HL-60 (cell line): ENCODE measurements at regions not wholly inside any gene's neighbourhood (a gene's known extent, or its start where the extent isn't known, plus 50 kb on each side); places are given as distances from the start of the nearest gene placed in this dataset.
"Not testable (repeated sequence)": the region's sequence is repeated elsewhere in the genome, so short reads cannot be mapped to it uniquely, and the experiment has no call there.

Source experiments
- POLR2AphosphoS5 ChIP-seq: IDR thresholded peaks from 2 replicates; pipeline ENCODE4 v1.6.1; 2012; ENCODE audit warnings: low read depth
- TF ChIP-seq, protein P1 (sequence below): IDR thresholded peaks from one replicate; pipeline ENCODE4 v1.5.1; 2011; ENCODE audit warnings: low read length, control low read depth, inconsistent platforms; ENCODE audit not compliant: insufficient read depth
- TF ChIP-seq, protein P2 (sequence below): IDR thresholded peaks from 2 replicates; pipeline ENCODE4 v1.6.1; 2012; ENCODE audit warnings: low read depth; ENCODE audit not compliant: insufficient replicate concordance

DNA sequence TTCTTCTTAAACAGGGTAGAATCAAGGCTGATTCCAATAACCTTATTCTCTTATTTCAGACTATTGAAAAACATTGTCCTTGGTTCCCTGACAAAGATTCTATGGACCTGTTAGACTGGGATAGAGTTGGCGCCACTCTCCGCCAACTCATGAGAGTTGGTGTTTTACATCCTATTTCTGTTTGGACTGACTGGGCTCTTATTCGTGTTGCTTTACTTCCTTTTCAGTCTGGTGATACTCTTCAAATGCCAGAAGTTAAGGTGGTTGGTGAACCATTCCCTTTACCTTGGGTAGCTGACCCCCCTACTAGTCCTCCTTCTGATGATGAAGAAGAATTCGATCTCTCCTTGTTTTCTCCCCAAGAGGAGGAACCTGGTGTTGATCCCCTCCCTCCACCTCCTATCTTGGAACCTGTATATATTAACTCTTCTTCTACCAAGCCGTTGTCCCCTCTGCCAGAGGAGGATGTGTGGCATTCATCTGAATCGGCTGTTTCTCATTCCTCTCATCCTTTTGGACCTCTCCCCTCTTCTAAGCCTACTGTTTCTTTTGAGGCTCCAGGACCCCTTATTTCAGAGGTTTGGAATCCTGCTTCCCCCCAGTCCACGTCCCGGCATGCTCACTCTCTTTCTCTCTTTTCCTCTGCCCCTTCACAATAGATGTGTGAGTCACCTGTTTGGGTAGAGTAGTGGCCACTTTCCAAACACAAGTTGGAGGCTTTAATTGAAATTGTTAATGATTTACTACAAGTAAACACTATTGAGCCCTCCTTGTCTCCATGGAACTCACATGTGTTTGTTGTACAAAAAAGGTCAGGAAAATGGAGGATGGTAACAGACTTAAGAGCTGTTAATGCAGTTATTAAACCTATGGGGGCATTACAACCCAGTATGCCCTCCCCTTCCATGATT, 585.7 kb downstream of the NSUN3 start:
- TF ChIP-seq, protein P1, sequence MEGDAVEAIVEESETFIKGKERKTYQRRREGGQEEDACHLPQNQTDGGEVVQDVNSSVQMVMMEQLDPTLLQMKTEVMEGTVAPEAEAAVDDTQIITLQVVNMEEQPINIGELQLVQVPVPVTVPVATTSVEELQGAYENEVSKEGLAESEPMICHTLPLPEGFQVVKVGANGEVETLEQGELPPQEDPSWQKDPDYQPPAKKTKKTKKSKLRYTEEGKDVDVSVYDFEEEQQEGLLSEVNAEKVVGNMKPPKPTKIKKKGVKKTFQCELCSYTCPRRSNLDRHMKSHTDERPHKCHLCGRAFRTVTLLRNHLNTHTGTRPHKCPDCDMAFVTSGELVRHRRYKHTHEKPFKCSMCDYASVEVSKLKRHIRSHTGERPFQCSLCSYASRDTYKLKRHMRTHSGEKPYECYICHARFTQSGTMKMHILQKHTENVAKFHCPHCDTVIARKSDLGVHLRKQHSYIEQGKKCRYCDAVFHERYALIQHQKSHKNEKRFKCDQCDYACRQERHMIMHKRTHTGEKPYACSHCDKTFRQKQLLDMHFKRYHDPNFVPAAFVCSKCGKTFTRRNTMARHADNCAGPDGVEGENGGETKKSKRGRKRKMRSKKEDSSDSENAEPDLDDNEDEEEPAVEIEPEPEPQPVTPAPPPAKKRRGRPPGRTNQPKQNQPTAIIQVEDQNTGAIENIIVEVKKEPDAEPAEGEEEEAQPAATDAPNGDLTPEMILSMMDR: not testable (repeated sequence)
- TF ChIP-seq POLR2AphosphoS5: not testable (repeated sequence)
- TF ChIP-seq, protein P2, sequence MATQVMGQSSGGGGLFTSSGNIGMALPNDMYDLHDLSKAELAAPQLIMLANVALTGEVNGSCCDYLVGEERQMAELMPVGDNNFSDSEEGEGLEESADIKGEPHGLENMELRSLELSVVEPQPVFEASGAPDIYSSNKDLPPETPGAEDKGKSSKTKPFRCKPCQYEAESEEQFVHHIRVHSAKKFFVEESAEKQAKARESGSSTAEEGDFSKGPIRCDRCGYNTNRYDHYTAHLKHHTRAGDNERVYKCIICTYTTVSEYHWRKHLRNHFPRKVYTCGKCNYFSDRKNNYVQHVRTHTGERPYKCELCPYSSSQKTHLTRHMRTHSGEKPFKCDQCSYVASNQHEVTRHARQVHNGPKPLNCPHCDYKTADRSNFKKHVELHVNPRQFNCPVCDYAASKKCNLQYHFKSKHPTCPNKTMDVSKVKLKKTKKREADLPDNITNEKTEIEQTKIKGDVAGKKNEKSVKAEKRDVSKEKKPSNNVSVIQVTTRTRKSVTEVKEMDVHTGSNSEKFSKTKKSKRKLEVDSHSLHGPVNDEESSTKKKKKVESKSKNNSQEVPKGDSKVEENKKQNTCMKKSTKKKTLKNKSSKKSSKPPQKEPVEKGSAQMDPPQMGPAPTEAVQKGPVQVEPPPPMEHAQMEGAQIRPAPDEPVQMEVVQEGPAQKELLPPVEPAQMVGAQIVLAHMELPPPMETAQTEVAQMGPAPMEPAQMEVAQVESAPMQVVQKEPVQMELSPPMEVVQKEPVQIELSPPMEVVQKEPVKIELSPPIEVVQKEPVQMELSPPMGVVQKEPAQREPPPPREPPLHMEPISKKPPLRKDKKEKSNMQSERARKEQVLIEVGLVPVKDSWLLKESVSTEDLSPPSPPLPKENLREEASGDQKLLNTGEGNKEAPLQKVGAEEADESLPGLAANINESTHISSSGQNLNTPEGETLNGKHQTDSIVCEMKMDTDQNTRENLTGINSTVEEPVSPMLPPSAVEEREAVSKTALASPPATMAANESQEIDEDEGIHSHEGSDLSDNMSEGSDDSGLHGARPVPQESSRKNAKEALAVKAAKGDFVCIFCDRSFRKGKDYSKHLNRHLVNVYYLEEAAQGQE: not testable (repeated sequence)
